Ishikawa (cell line): ENCODE measurements at regions not wholly inside any gene's neighbourhood (a gene's known extent, or its start where the extent isn't known, plus 50 kb on each side); places are given as distances from the start of the nearest gene placed in this dataset.

ENCODE experiments used
- CEBPB ChIP-seq: IDR thresholded peaks from 2 replicates; pipeline ENCODE4 v1.6.1; 2012
- CREB1 ChIP-seq: IDR thresholded peaks from 2 replicates; pipeline ENCODE4 v1.6.1; 2012; ENCODE audit warnings: low read depth
- EGR1 ChIP-seq: IDR thresholded peaks from 2 replicates; pipeline ENCODE4 v1.6.1; 2012
- EP300 ChIP-seq: IDR thresholded peaks from 2 replicates; pipeline ENCODE4 v1.6.1; 2012; ENCODE audit warnings: borderline replicate concordance
- FOXM1 ChIP-seq: IDR thresholded peaks from 2 replicates; pipeline ENCODE4 v1.6.1; 2012; ENCODE audit warnings: low read depth, borderline replicate concordance
- MAX ChIP-seq: IDR thresholded peaks from 2 replicates; pipeline ENCODE4 v1.6.1; 2012
- NFIC ChIP-seq: IDR thresholded peaks from 2 replicates; pipeline ENCODE4 v1.6.1; 2012
- RAD21 ChIP-seq: IDR thresholded peaks from 2 replicates; pipeline ENCODE4 v1.6.1; 2012; ENCODE audit warnings: low read depth
- REST ChIP-seq: IDR thresholded peaks from 2 replicates; pipeline ENCODE4 v1.6.1; 2012; ENCODE audit warnings: low read depth, mild to moderate bottlenecking
- TAF1 ChIP-seq: IDR thresholded peaks from 2 replicates; pipeline ENCODE4 v1.6.1; 2012; ENCODE audit warnings: low read depth, mild to moderate bottlenecking
- TCF12 ChIP-seq: IDR thresholded peaks from 2 replicates; pipeline ENCODE4 v1.6.1; 2012; ENCODE audit warnings: low read depth
- TEAD4 ChIP-seq: IDR thresholded peaks from 2 replicates; pipeline ENCODE4 v1.6.1; 2012
- USF1 ChIP-seq: IDR thresholded peaks from 2 replicates; pipeline ENCODE4 v1.6.1; 2012
- YY1 ChIP-seq: IDR thresholded peaks from 2 replicates; pipeline ENCODE4 v1.6.1; 2012; ENCODE audit warnings: low read depth
- ZBTB7A ChIP-seq: IDR thresholded peaks from 2 replicates; pipeline ENCODE4 v1.6.1; 2012; ENCODE audit warnings: low read depth

- TF ChIP-seq EP300 (no peak), REST (no peak), USF1 (no peak), EGR1 (no peak), TAF1 (no peak), ZBTB7A (no peak), CEBPB (no peak), TEAD4 (no peak), RAD21 (no peak), FOXM1 (no peak), MAX (no peak), YY1 (no peak), NFIC (no peak), CREB1 (no peak), TCF12 (no peak)
Observed at GRCh38 chr20:60628749-60629148, 623.3 kb upstream of the CDH4 start.

GRCh38 chr20:60629206-60629605 is 622.9 kb upstream of the CDH4 start:
- no peak for TF ChIP-seq USF1
- TF ChIP-seq YY1, result no peak
- no peak for TF ChIP-seq RAD21
- TF ChIP-seq EP300, result no peak
- TF ChIP-seq TEAD4, result no peak
- TF ChIP-seq FOXM1, result no peak

- no peak for TF ChIP-seq TEAD4
- TF ChIP-seq RAD21, result no peak
- no peak for TF ChIP-seq USF1
- no peak for TF ChIP-seq MAX
- no peak for TF ChIP-seq CEBPB
- TF ChIP-seq ZBTB7A, result no peak
- TF ChIP-seq CREB1, result no peak
- TF ChIP-seq FOXM1, result no peak
- no peak for TF ChIP-seq TAF1
- TF ChIP-seq EGR1, result no peak
- TF ChIP-seq TCF12, result no peak
- no peak for TF ChIP-seq REST
- TF ChIP-seq EP300, result no peak
- no peak for TF ChIP-seq YY1
- no peak for TF ChIP-seq NFIC
Observed at GRCh38 chr20:60630609-60631008, 621.5 kb upstream of the CDH4 start.

GRCh38 chr20:60631585-60632287 is 620.3 kb upstream of the CDH4 start:
- TF ChIP-seq YY1 (no peak), REST (no peak), USF1 (no peak), TAF1 (no peak), ZBTB7A (no peak), RAD21 (no peak), NFIC (no peak), MAX (no peak), TEAD4 (no peak), EP300 (no peak), FOXM1 (no peak), TCF12 (no peak), CEBPB (no peak), CREB1 (no peak), EGR1 (no peak)
